ENCODE measurements at regions not wholly inside any gene's neighbourhood (a gene's known extent, or its start where the extent isn't known, plus 50 kb on each side); places are given as distances from the start of the nearest gene placed in this dataset.

GRCh38 chr5:5079876-5080275 is 60.3 kb upstream of the ADAMTS16 start:
- no peak for TF ChIP-seq REST (IDR thresholded peaks at IDR 0.05; ENCODE audit: insufficient read depth in 1 of 2, low read depth in 2 of 2, low read length in 2 of 2)
- TF ChIP-seq POLR2AphosphoS5 (IDR thresholded peaks at IDR 0.05; ENCODE audit: low read depth, low read length) = no peak
- no peak for TF ChIP-seq TAF1 (IDR thresholded peaks at IDR 0.05; ENCODE audit: borderline replicate concordance, insufficient read depth, low read length)
- no peak for TF ChIP-seq SIN3A (IDR thresholded peaks at IDR 0.05; ENCODE audit: borderline replicate concordance, insufficient read depth, low read length)
- no peak for TF ChIP-seq FOXP2 (optimal IDR thresholded peaks at IDR 0.05; ENCODE audit: borderline replicate concordance, extremely low read depth, extremely low read length, insufficient read depth)

- TF ChIP-seq FOXP2 (optimal IDR thresholded peaks at IDR 0.05; ENCODE audit: borderline replicate concordance, extremely low read depth, extremely low read length, insufficient read depth) (no peak), TAF1 (IDR thresholded peaks at IDR 0.05; ENCODE audit: borderline replicate concordance, insufficient read depth, low read length) (no peak), POLR2AphosphoS5 (IDR thresholded peaks at IDR 0.05; ENCODE audit: low read depth, low read length) (no peak), SIN3A (IDR thresholded peaks at IDR 0.05; ENCODE audit: borderline replicate concordance, insufficient read depth, low read length) (no peak), REST (IDR thresholded peaks at IDR 0.05; ENCODE audit: insufficient read depth in 1 of 2, low read depth in 2 of 2, low read length in 2 of 2) (no peak)
These were observed 59.3 kb upstream of the ADAMTS16 start for GRCh38 chr5:5080790-5081189.

- TF ChIP-seq SIN3A (IDR thresholded peaks at IDR 0.05; ENCODE audit: borderline replicate concordance, insufficient read depth, low read length) (no peak), TAF1 (IDR thresholded peaks at IDR 0.05; ENCODE audit: borderline replicate concordance, insufficient read depth, low read length) (no peak), REST (IDR thresholded peaks at IDR 0.05; ENCODE audit: insufficient read depth in 1 of 2, low read depth in 2 of 2, low read length in 2 of 2) (no peak), POLR2AphosphoS5 (IDR thresholded peaks at IDR 0.05; ENCODE audit: low read depth, low read length) (no peak), FOXP2 (optimal IDR thresholded peaks at IDR 0.05; ENCODE audit: borderline replicate concordance, extremely low read depth, extremely low read length, insufficient read depth) (no peak)
These were observed 54.7 kb upstream of the ADAMTS16 start for GRCh38 chr5:5085381-5085780.

GRCh38 chr5:5089895-5090649 is 50.1 kb upstream of the ADAMTS16 start:
- TF ChIP-seq REST (IDR thresholded peaks at IDR 0.05; ENCODE audit: insufficient read depth in 1 of 2, low read depth in 2 of 2, low read length in 2 of 2) = no peak

Measured in PFSK-1 (cell line).